CD4-positive, alpha-beta T cell treated with Interleukin-10 for 1 hour (primary cell): ENCODE measurements at regions not wholly inside any gene's neighbourhood (a gene's known extent, or its start where the extent isn't known, plus 50 kb on each side); places are given as distances from the start of the nearest gene placed in this dataset.
"Not testable (repeated sequence)": the region's sequence is repeated elsewhere in the genome, so short reads cannot be mapped to it uniquely, and the experiment has no call there.

Source experiments
- DNase-seq: peaks from one replicate; pipeline ENCODE4 v3.0.0-alpha.2; 2020

- DNase-seq: no peak
Observed at GRCh38 chr2:234373481-234374149, 123.3 kb downstream of the ARL4C start.

- DNase-seq: peak; percentile 22
Observed at GRCh38 chr2:234373060-234373459, 123.8 kb downstream of the ARL4C start.

- no peak for DNase-seq
Observed at GRCh38 chr2:234372506-234372905, 124.4 kb downstream of the ARL4C start.

- DNase-seq: peak; percentile 50
Observed at GRCh38 chr2:234368861-234369261, 128.0 kb downstream of the ARL4C start.

GRCh38 chr2:234366891-234367290 is 130.0 kb downstream of the ARL4C start:
- no peak for DNase-seq

GRCh38 chr2:234364661-234365060 is 132.2 kb downstream of the ARL4C start:
- DNase-seq: no peak

- DNase-seq: no peak
Observed at GRCh38 chr2:234363647-234364294, 133.1 kb downstream of the ARL4C start.

GRCh38 chr2:234363011-234363487 is 133.8 kb downstream of the ARL4C start:
- no peak for DNase-seq

- DNase-seq: not testable (repeated sequence)
Observed at GRCh38 chr2:234360313-234360975, 136.4 kb downstream of the ARL4C start.

- no peak for DNase-seq
Observed at GRCh38 chr2:234357666-234358065, 139.2 kb downstream of the ARL4C start.

- DNase-seq: no peak
Observed at GRCh38 chr2:234355808-234356365, 141.0 kb downstream of the ARL4C start.

GRCh38 chr2:234355021-234355720 is 141.7 kb downstream of the ARL4C start:
- DNase-seq: no peak

- no peak for DNase-seq
Observed at GRCh38 chr2:234352270-234352669, 144.6 kb downstream of the ARL4C start.

- DNase-seq: not testable (repeated sequence)
Observed at GRCh38 chr2:234351866-234352265, 145.0 kb downstream of the ARL4C start.

- no peak for DNase-seq
Observed at GRCh38 chr2:234348081-234348480, 148.8 kb downstream of the ARL4C start.

GRCh38 chr2:234345921-234346320 is 151.0 kb downstream of the ARL4C start:
- no peak for DNase-seq

GRCh38 chr2:234344012-234344411 is 152.9 kb downstream of the ARL4C start:
- DNase-seq: no peak

GRCh38 chr2:234343372-234343771 is 153.5 kb downstream of the ARL4C start:
- no peak for DNase-seq

- DNase-seq: no peak
Observed at GRCh38 chr2:234341306-234341985, 155.4 kb downstream of the ARL4C start.

GRCh38 chr2:234339501-234339900 is 157.4 kb downstream of the ARL4C start:
- no peak for DNase-seq

GRCh38 chr2:234339011-234339410 is 157.9 kb downstream of the ARL4C start:
- no peak for DNase-seq

GRCh38 chr2:234335661-234336228 is 161.1 kb downstream of the ARL4C start:
- DNase-seq: peak; percentile 48
